ENCODE measurements at regions not wholly inside any gene's neighbourhood (a gene's known extent, or its start where the extent isn't known, plus 50 kb on each side); places are given as distances from the start of the nearest gene placed in this dataset.

GRCh38 chr2:33873076-33873605 lies 274.0 kb upstream of the FAM98A start:
- TF ChIP-seq POLR2A (IDR thresholded peaks at IDR 0.05) (no peak), CTCF (IDR thresholded peaks at IDR 0.05) (no peak)
- DNase-seq, result no peak
- H3K4me1 ChIP-seq, result no peaks in the 10 kb centered on the region
- peaks cover 0 to 3% (median 0%) of the 10 kb centered on the region in 4 donors for H3K9me3 ChIP-seq
- H3K36me3 ChIP-seq, result no peaks in the 10 kb centered on the region
- no peaks in the 10 kb centered on the region for H3K27me3 ChIP-seq
- no peak overlapping the region for H3K27ac ChIP-seq
- no peak overlapping the region for H3K4me3 ChIP-seq

DNA sequence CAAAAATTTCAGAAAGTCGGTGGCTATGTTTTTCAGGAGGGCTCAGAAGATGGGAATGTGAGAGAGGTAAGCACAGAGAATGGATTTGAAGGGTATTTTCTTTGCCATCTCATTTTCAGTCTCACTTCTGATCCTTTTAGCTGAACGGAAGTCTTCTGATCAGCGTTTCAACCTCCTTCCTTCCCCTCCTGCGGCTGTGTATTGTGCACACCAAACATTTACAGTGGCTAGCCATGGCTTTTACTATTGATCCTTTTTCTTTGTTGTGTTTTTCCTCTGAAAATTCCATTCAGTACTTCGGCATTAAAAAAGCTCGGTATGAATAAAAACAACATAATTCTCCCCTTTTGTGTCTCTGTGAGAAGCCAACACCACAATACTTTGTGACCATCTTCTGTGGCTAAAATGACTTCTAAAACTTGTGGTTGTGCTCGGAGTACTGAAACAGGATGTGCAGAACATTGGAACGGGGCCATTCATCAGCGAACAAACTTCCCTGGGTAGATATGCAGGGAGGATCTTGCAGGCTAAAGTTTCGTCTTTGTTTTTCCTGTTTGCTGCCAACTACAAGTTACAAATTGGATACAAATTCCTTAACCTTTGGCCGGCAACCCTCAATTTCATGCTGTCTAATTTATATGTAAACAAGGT lies 260.8 kb upstream of the FAM98A start:
- no peak for DNase-seq
- no peak for TF ChIP-seq POLR2A (IDR thresholded peaks at IDR 0.05)
- no peak for TF ChIP-seq CTCF (IDR thresholded peaks at IDR 0.05)
- H3K4me1 ChIP-seq, result no peaks in the 10 kb centered on the region

DNA sequence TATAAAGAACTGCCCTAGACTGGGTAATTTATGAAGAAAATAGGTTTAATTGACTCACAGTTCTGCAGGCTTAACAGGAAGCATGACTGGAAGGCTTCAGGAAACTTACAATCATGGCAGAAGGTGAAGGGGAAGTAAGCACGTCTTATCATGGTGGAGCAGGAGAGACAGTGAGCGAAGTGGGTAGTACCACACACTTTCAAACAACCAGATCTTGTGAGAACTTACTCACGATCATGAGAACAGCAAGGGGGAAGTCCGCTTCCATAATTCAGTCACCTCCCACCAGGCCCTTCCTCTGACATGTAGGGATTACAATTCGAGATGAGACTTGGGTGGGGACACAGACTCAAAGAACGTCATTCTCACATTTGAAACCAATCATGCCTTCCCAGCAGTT lies 260.1 kb upstream of the FAM98A start:
- Histone ChIP-seq H3K27me3 (no peaks in the 10 kb centered on the region), H3K4me3 (no peak overlapping the region), H3K36me3 (no peaks in the 10 kb centered on the region), H3K27ac (no peak overlapping the region), H3K4me1 (no peaks in the 10 kb centered on the region), H3K9me3 (no peaks in the 10 kb centered on the region)
- DNase-seq, result no peak
- TF ChIP-seq POLR2A (IDR thresholded peaks at IDR 0.05) (no peak), CTCF (IDR thresholded peaks at IDR 0.05) (no peak)

More for the DNA sequence above, 260.8 kb upstream of the FAM98A start:
- no peaks in the 10 kb centered on the region for H3K27me3 ChIP-seq
- H3K4me3 ChIP-seq, result no peak overlapping the region
- H3K36me3 ChIP-seq, result no peaks in the 10 kb centered on the region
- no peaks in the 10 kb centered on the region for H3K9me3 ChIP-seq
- H3K27ac ChIP-seq, result no peak overlapping the region

- H3K9me3 ChIP-seq, result peaks cover 0 to 11% (median 1%) of the 10 kb centered on the region in 4 donors
- no peak for TF ChIP-seq CTCF (IDR thresholded peaks at IDR 0.05)
- TF ChIP-seq POLR2A (IDR thresholded peaks at IDR 0.05), result no peak
- H3K27ac ChIP-seq, result no peak overlapping the region
- H3K27me3 ChIP-seq, result no peaks in the 10 kb centered on the region
- H3K4me1 ChIP-seq, result no peaks in the 10 kb centered on the region
- H3K4me3 ChIP-seq, result no peak overlapping the region
- no peaks in the 10 kb centered on the region for H3K36me3 ChIP-seq
- DNase-seq, result no peak
These were observed 249.4 kb upstream of the FAM98A start for GRCh38 chr2:33848486-33848885.

- TF ChIP-seq CTCF (IDR thresholded peaks at IDR 0.05), result no peak
- no peak for TF ChIP-seq POLR2A (IDR thresholded peaks at IDR 0.05)
- Histone ChIP-seq H3K4me3 (no peak overlapping the region), H3K27me3 (no peaks in the 10 kb centered on the region), H3K4me1 (no peaks in the 10 kb centered on the region), H3K27ac (no peak overlapping the region), H3K36me3 (no peaks in the 10 kb centered on the region), H3K9me3 (no peaks in the 10 kb centered on the region)
- DNase-seq, result no peak
These were observed 240.7 kb upstream of the FAM98A start for GRCh38 chr2:33839791-33840190.
